ENCODE measurements at regions not wholly inside any gene's neighbourhood (a gene's known extent, or its start where the extent isn't known, plus 50 kb on each side); places are given as distances from the start of the nearest gene placed in this dataset.

- TF ChIP-seq SIX5 (IDR thresholded peaks at IDR 0.05; ENCODE audit: low read depth, low read length, severe bottlenecking): no peak
- TF ChIP-seq CHD2 (IDR thresholded peaks at IDR 0.05; ENCODE audit: borderline replicate concordance, low read depth, low read length): no peak
- no peak for TF ChIP-seq POLR2AphosphoS2 (IDR thresholded peaks at IDR 0.05; ENCODE audit: low read depth, low read length)
- TF ChIP-seq SMAD5 (IDR thresholded peaks at IDR 0.05; ENCODE audit: low read depth): no peak
- TF ChIP-seq BRCA1 (IDR thresholded peaks at IDR 0.05; ENCODE audit: low read depth, low read length): no peak
- TF ChIP-seq ZNF24 (IDR thresholded peaks at IDR 0.05): no peak
- TF ChIP-seq, protein P1, sequence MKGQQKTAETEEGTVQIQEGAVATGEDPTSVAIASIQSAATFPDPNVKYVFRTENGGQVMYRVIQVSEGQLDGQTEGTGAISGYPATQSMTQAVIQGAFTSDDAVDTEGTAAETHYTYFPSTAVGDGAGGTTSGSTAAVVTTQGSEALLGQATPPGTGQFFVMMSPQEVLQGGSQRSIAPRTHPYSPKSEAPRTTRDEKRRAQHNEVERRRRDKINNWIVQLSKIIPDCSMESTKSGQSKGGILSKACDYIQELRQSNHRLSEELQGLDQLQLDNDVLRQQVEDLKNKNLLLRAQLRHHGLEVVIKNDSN (IDR thresholded peaks at IDR 0.05; ENCODE audit: borderline replicate concordance, extremely low read length, insufficient read depth, low read depth, low read length): no peak
- TF ChIP-seq SRF (IDR thresholded peaks at IDR 0.05; ENCODE audit: low read depth in 2 of 2, low read length in 2 of 2): no peak
- no peak for TF ChIP-seq ZNF592 (IDR thresholded peaks at IDR 0.05)
- TF ChIP-seq, protein P2, sequence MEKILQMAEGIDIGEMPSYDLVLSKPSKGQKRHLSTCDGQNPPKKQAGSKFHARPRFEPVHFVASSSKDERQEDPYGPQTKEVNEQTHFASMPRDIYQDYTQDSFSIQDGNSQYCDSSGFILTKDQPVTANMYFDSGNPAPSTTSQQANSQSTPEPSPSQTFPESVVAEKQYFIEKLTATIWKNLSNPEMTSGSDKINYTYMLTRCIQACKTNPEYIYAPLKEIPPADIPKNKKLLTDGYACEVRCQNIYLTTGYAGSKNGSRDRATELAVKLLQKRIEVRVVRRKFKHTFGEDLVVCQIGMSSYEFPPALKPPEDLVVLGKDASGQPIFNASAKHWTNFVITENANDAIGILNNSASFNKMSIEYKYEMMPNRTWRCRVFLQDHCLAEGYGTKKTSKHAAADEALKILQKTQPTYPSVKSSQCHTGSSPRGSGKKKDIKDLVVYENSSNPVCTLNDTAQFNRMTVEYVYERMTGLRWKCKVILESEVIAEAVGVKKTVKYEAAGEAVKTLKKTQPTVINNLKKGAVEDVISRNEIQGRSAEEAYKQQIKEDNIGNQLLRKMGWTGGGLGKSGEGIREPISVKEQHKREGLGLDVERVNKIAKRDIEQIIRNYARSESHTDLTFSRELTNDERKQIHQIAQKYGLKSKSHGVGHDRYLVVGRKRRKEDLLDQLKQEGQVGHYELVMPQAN (conservative IDR thresholded peaks at IDR 0.05): no peak
- TF ChIP-seq NFYA (IDR thresholded peaks at IDR 0.05; ENCODE audit: borderline replicate concordance, low read depth, low read length): no peak
- TF ChIP-seq SP1 (IDR thresholded peaks at IDR 0.05; ENCODE audit: low read depth, low read length): no peak
- TF ChIP-seq ZNF207 (IDR thresholded peaks at IDR 0.05; ENCODE audit: borderline replicate concordance): no peak
- TF ChIP-seq TARDBP (IDR thresholded peaks at IDR 0.05; ENCODE audit: borderline replicate concordance): no peak
- no peak for TF ChIP-seq GABPA (IDR thresholded peaks at IDR 0.05; ENCODE audit: low read depth)
- peak; percentile 66 for TF ChIP-seq RUNX3 (IDR thresholded peaks at IDR 0.05; ENCODE audit: low read length)
- TF ChIP-seq RAD21 (IDR thresholded peaks at IDR 0.05; ENCODE audit: insufficient read depth, low read depth, low read length): no peak
- TF ChIP-seq MXI1 (IDR thresholded peaks at IDR 0.05; ENCODE audit: low read depth, low read length): no peak
- no peak for TF ChIP-seq SPI1 (IDR thresholded peaks at IDR 0.05; ENCODE audit: borderline replicate concordance, insufficient read depth, low read depth, low read length)
- TF ChIP-seq ZZZ3 (IDR thresholded peaks at IDR 0.05; ENCODE audit: control insufficient read depth, insufficient read length, low read depth): no peak
- TF ChIP-seq, protein P3, sequence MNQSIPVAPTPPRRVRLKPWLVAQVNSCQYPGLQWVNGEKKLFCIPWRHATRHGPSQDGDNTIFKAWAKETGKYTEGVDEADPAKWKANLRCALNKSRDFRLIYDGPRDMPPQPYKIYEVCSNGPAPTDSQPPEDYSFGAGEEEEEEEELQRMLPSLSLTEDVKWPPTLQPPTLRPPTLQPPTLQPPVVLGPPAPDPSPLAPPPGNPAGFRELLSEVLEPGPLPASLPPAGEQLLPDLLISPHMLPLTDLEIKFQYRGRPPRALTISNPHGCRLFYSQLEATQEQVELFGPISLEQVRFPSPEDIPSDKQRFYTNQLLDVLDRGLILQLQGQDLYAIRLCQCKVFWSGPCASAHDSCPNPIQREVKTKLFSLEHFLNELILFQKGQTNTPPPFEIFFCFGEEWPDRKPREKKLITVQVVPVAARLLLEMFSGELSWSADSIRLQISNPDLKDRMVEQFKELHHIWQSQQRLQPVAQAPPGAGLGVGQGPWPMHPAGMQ (IDR thresholded peaks at IDR 0.05; ENCODE audit: borderline replicate concordance): no peak
- TF ChIP-seq NR2C2 (IDR thresholded peaks at IDR 0.05; ENCODE audit: borderline replicate concordance, control insufficient read depth, insufficient read length, low read depth): no peak
- peak; percentile 41; the same call in 1 of the 2 replicates for TF ChIP-seq TCF3 (IDR thresholded peaks at IDR 0.05; ENCODE audit: borderline replicate concordance, insufficient read depth, low read depth, low read length)
- TF ChIP-seq SREBF2 (IDR thresholded peaks at IDR 0.05; ENCODE audit: low read length): no peak
- TF ChIP-seq RCOR1 (conservative IDR thresholded peaks at IDR 0.05; ENCODE audit: low read depth, low read length): no peak
These were observed 66.7 kb downstream of the RESF1 start (continued) for GRCh38 chr12:32025906-32026305.

Data from GM12878 (cell line).